ENCODE measurements at regions not wholly inside any gene's neighbourhood (a gene's known extent, or its start where the extent isn't known, plus 50 kb on each side); places are given as distances from the start of the nearest gene placed in this dataset.

GRCh38 chr10:131003455-131003854, 308.1 kb downstream of the TCERG1L start:
- TF ChIP-seq CTCF (conservative IDR thresholded peaks at IDR 0.05; ENCODE audit: low read depth in 2 of 2): no peak
- no peak for TF ChIP-seq POLR2AphosphoS5 (IDR thresholded peaks at IDR 0.05; ENCODE audit: low read depth)
- no peak for TF ChIP-seq EZH2 (IDR thresholded peaks at IDR 0.05; ENCODE audit: low read depth, unreplicated experiment)
- no peak for TF ChIP-seq CREB1 (CRISPR knock-in tag; IDR thresholded peaks at IDR 0.05; ENCODE audit: low read depth)
- no peak for TF ChIP-seq EZH2phosphoT487 (IDR thresholded peaks at IDR 0.05; ENCODE audit: unreplicated experiment)
- no peak for TF ChIP-seq JUNB (IDR thresholded peaks at IDR 0.05; ENCODE audit: unreplicated experiment)
- TF ChIP-seq REST (IDR thresholded peaks at IDR 0.05; ENCODE audit: unreplicated experiment): no peak
- TF ChIP-seq ETS1 (IDR thresholded peaks at IDR 0.05): no peak
- TF ChIP-seq ZNF331 (CRISPR knock-in tag; IDR thresholded peaks at IDR 0.05; ENCODE audit: low read depth): no peak
- no peak for TF ChIP-seq STAT1 (IDR thresholded peaks at IDR 0.05; ENCODE audit: unreplicated experiment)
- no peak for TF ChIP-seq ZNF114 (CRISPR knock-in tag; IDR thresholded peaks at IDR 0.05)

Measured in GM23338 (cell line).